HEK293 (cell line): ENCODE measurements at regions not wholly inside any gene's neighbourhood (a gene's known extent, or its start where the extent isn't known, plus 50 kb on each side); places are given as distances from the start of the nearest gene placed in this dataset.

ENCODE experiments used
- CTCF ChIA-PET: fragments of 350-600 bp; formaldehyde crosslinking; extraction: SDS; loops from one replicate; lab custom pipeline; 2021; ENCODE audit warnings: antibody characterized with exemption; lab: Yijun Ruan, JAX
- POLR2A ChIA-PET: fragments of 300-600 bp; formaldehyde crosslinking; extraction: SDS; loops from one replicate; lab custom pipeline; 2020; ENCODE audit warnings: antibody characterized with exemption, inconsistent platforms; lab: Yijun Ruan, JAX
- H3K27ac ChIP-seq: fragments of 200-500 bp; sonication (Bioruptor generic); 2 replicates; pipeline ENCODE4 v1.5.1; 2014; ENCODE audit warnings: low read depth, low read length, control low read depth, inconsistent platforms; ENCODE audit errors: extremely low read depth
- H3K36me3 ChIP-seq, 2 experiments: fragments of 200-500 bp in 1 of 2; sonication (Bioruptor generic) in 1 of 2; 1 replicate in 1 of 2; 2 replicates in 1 of 2; pipeline ENCODE4 v1.5.1; 2014 to 2017; ENCODE audit warnings: inconsistent platforms in 2 of 2, low read length in 2 of 2; ENCODE audit not compliant: control insufficient read depth in 2 of 2, insufficient read depth in 1 of 2
- H3K4me1 ChIP-seq: fragments of 200-500 bp; sonication (Bioruptor generic); 2 replicates; pipeline ENCODE4 v1.5.1; 2014; ENCODE audit warnings: mild to moderate bottlenecking, low read length, inconsistent platforms; ENCODE audit not compliant: control insufficient read depth, insufficient read depth
- H3K4me3 ChIP-seq: 2 replicates; pipeline ENCODE4 v1.5.1; 2011; ENCODE audit warnings: low read depth, mild to moderate bottlenecking, control low read depth, low read length, moderate library complexity
- H3K9me3 ChIP-seq: fragments of 200-500 bp; sonication (Bioruptor generic); 2 replicates; pipeline ENCODE4 v1.5.1; 2014; ENCODE audit warnings: low read depth, low read length, inconsistent platforms; ENCODE audit not compliant: control insufficient read depth, insufficient read depth
- CTCF ChIP-seq: fragments of 450-650 bp; formaldehyde crosslinking; IDR thresholded peaks from 2 replicates; pipeline ENCODE4 v1.5.1; 2016; ENCODE audit warnings: missing biosample characterization, missing genetic modification characterization
- IKZF3 ChIP-seq: fragments of 450-650 bp; IDR thresholded peaks from 2 replicates; pipeline ENCODE4 v1.5.0; 2018; ENCODE audit warnings: missing biosample characterization, mild to moderate bottlenecking, missing genetic modification characterization, moderate library complexity
- OSR2 ChIP-seq: fragments of 450-650 bp; formaldehyde crosslinking; IDR thresholded peaks from 2 replicates; pipeline ENCODE4 v1.5.1; 2016; ENCODE audit warnings: missing biosample characterization, missing genetic modification characterization
- REPIN1 ChIP-seq: fragments of 450-650 bp; formaldehyde crosslinking; IDR thresholded peaks from 2 replicates; pipeline ENCODE4 v1.5.1; 2017; ENCODE audit warnings: missing biosample characterization, missing genetic modification characterization, low read depth
- REST ChIP-seq: fragments of 450-650 bp; formaldehyde crosslinking; IDR thresholded peaks from 2 replicates; pipeline ENCODE4 v1.5.1; 2016; ENCODE audit warnings: missing biosample characterization, missing genetic modification characterization
- SP7 ChIP-seq: fragments of 450-650 bp; formaldehyde crosslinking; IDR thresholded peaks from 2 replicates; pipeline ENCODE4 v1.5.1; 2016; ENCODE audit warnings: missing biosample characterization, missing genetic modification characterization
- ZFP3 ChIP-seq: fragments of 450-650 bp; formaldehyde crosslinking; IDR thresholded peaks from 2 replicates; pipeline ENCODE4 v1.5.1; 2016; ENCODE audit warnings: low read depth, missing biosample characterization, missing genetic modification characterization
- ZNF366 ChIP-seq: fragments of 450-650 bp; formaldehyde crosslinking; conservative IDR thresholded peaks from 2 replicates; pipeline ENCODE4 v1.5.1; 2016; ENCODE audit warnings: missing biosample characterization, missing genetic modification characterization
- ZNF398 ChIP-seq: fragments of 450-650 bp; formaldehyde crosslinking; IDR thresholded peaks from 2 replicates; pipeline ENCODE4 v1.5.1; 2017; ENCODE audit warnings: missing biosample characterization, missing genetic modification characterization
- ZNF426 ChIP-seq: fragments of 450-650 bp; formaldehyde crosslinking; IDR thresholded peaks from 2 replicates; pipeline ENCODE4 v1.5.1; 2017; ENCODE audit warnings: missing biosample characterization, missing genetic modification characterization, mild to moderate bottlenecking, inconsistent platforms, moderate library complexity
- ZNF433 ChIP-seq: fragments of 450-650 bp; formaldehyde crosslinking; IDR thresholded peaks from 2 replicates; pipeline ENCODE4 v1.5.1; 2016; ENCODE audit warnings: missing biosample characterization, missing genetic modification characterization, low read depth
- ZNF473 ChIP-seq: fragments of 450-650 bp; formaldehyde crosslinking; IDR thresholded peaks from 2 replicates; pipeline ENCODE4 v1.5.1; 2017; ENCODE audit warnings: missing biosample characterization, missing genetic modification characterization
- ZNF488 ChIP-seq: fragments of 450-650 bp; formaldehyde crosslinking; IDR thresholded peaks from 2 replicates; pipeline ENCODE4 v1.5.1; 2016; ENCODE audit warnings: missing biosample characterization, missing genetic modification characterization
- ZNF521 ChIP-seq: fragments of 450-650 bp; formaldehyde crosslinking; IDR thresholded peaks from 2 replicates; pipeline ENCODE4 v1.5.1; 2017; ENCODE audit warnings: missing biosample characterization, mild to moderate bottlenecking, missing genetic modification characterization
- ZNF560 ChIP-seq: fragments of 450-650 bp; formaldehyde crosslinking; IDR thresholded peaks from 2 replicates; pipeline ENCODE4 v1.5.1; 2017; ENCODE audit warnings: missing biosample characterization, missing genetic modification characterization, borderline replicate concordance
- ZNF658 ChIP-seq: fragments of 450-650 bp; formaldehyde crosslinking; IDR thresholded peaks from 2 replicates; pipeline ENCODE4; 2016; ENCODE audit warnings: missing biosample characterization, missing genetic modification characterization
- ZNF660 ChIP-seq: fragments of 450-650 bp; IDR thresholded peaks from 2 replicates; pipeline ENCODE4 v1.5.1; 2018; ENCODE audit warnings: missing biosample characterization, mild to moderate bottlenecking, missing genetic modification characterization
- ZNF701 ChIP-seq: fragments of 450-650 bp; formaldehyde crosslinking; IDR thresholded peaks from 2 replicates; pipeline ENCODE4 v1.5.1; 2016; ENCODE audit warnings: missing biosample characterization, missing genetic modification characterization

GRCh38 chr3:106014971-106015370, 146.2 kb upstream of the CBLB start:
- CTCF ChIA-PET: no interaction called here
- Histone ChIP-seq H3K4me3 (no peak overlapping the region), H3K27ac (no peak overlapping the region), H3K9me3 (no peaks in the 10 kb centered on the region), H3K4me1 (no peaks in the 10 kb centered on the region), H3K36me3 (no peaks in the 10 kb centered on the region)
- TF ChIP-seq ZNF366 (tag by site-specific recombination): no peak
- TF ChIP-seq ZNF488 (tag by site-specific recombination): no peak
- TF ChIP-seq ZFP3: no peak
- TF ChIP-seq REPIN1 (tag by site-specific recombination): no peak
- no peak for TF ChIP-seq ZNF658 (tag by site-specific recombination)
- TF ChIP-seq IKZF3 (tag by site-specific recombination): no peak
- no peak for TF ChIP-seq ZNF398 (tag by site-specific recombination)
- TF ChIP-seq ZNF426 (tag by site-specific recombination): no peak
- no peak for TF ChIP-seq ZNF433 (tag by site-specific recombination)
- no peak for TF ChIP-seq ZNF560
- no peak for TF ChIP-seq SP7 (tag by site-specific recombination)
- TF ChIP-seq ZNF660 (tag by site-specific recombination): no peak
- TF ChIP-seq CTCF (tag by site-specific recombination): no peak
- TF ChIP-seq REST (tag by site-specific recombination): no peak
- POLR2A ChIA-PET: no interaction called here

GRCh38 chr3:106018102-106018501, 149.3 kb upstream of the CBLB start:
- H3K36me3 ChIP-seq: no peaks in the 10 kb centered on the region
- no peak for TF ChIP-seq OSR2 (tag by site-specific recombination)
- TF ChIP-seq ZNF521: no peak
- TF ChIP-seq ZNF701 (tag by site-specific recombination): no peak
- no peak for TF ChIP-seq ZNF473 (tag by site-specific recombination)
- TF ChIP-seq, all 188 proteins: peak for 0
- no peaks in the 10 kb centered on the region for H3K9me3 ChIP-seq
- H3K4me1 ChIP-seq: no peaks in the 10 kb centered on the region
- ChIA-PET CTCF (interaction anchor here (0.6 kb wide), 1 partner anchor 1056 kb away, joined by 4 read pairs; no protein-coding TSS in a partner anchor), POLR2A (no interaction called here)
- no peak overlapping the region for H3K27ac ChIP-seq
- no peak overlapping the region for H3K4me3 ChIP-seq
